CD4-positive, alpha-beta T cell (primary cell): ENCODE measurements at regions not wholly inside any gene's neighbourhood (a gene's known extent, or its start where the extent isn't known, plus 50 kb on each side); places are given as distances from the start of the nearest gene placed in this dataset.

Source experiments
- ATAC-seq: fragments of 200-7000 bp; cut with Tn5 transposase; one replicate; pipeline ENCODE4 v1.10.0; 2022; ENCODE audit warnings: mild to moderate bottlenecking; ENCODE audit not compliant: poor library complexity
- CTCF ChIA-PET: fragments of 350-600 bp; sonication (Branson Sonifier 250); formaldehyde crosslinking; loops from one replicate; lab custom pipeline; 2021; ENCODE audit warnings: antibody characterized with exemption, inconsistent platforms; lab: Charles Lee
- POLR2A ChIA-PET: fragments of 350-600 bp; sonication (Branson Sonifier 250); formaldehyde crosslinking; loops from one replicate; lab custom pipeline; 2021; ENCODE audit warnings: antibody characterized with exemption, inconsistent platforms; lab: Charles Lee
- DNase-seq, 14 experiments: peaks; one replicate each; pipeline ENCODE4 v3.0.0-alpha.2; 2013 to 2020; ENCODE audit warnings: mixed read lengths in 2 of 14
- H3K27ac ChIP-seq, 2 donors: one replicate each; pipeline versions ENCODE4 v1.5.1 to v1.7.0; 2013; ENCODE audit warnings: low read length in 2 of 2, low read depth in 1 of 2, mild to moderate bottlenecking in 1 of 2
- H3K27me3 ChIP-seq, 2 experiments: 1 replicate in 1 of 2; 2 replicates in 1 of 2; pipeline versions ENCODE4 v1.6.1 to v1.7.0; 2013; ENCODE audit warnings: low read length in 2 of 2, control low read depth in 1 of 2, mild to moderate bottlenecking in 1 of 2, moderate library complexity in 1 of 2; ENCODE audit not compliant: insufficient read depth in 2 of 2, control insufficient read depth in 1 of 2
- H3K36me3 ChIP-seq: one replicate; pipeline ENCODE4 v1.6.1; 2013; ENCODE audit warnings: low read length, control low read depth; ENCODE audit not compliant: insufficient read depth
- H3K4me1 ChIP-seq: one replicate; pipeline ENCODE4 v1.6.1; 2013; ENCODE audit warnings: low read length, control low read depth; ENCODE audit not compliant: insufficient read depth
- H3K4me3 ChIP-seq: one replicate; pipeline ENCODE4 v1.5.1; 2013; ENCODE audit warnings: mild to moderate bottlenecking, low read length, moderate library complexity
- H3K9me3 ChIP-seq, 2 experiments: 1 replicate in 1 of 2; 2 replicates in 1 of 2; pipeline versions ENCODE4 v1.6.1 to v1.7.0; 2013; ENCODE audit warnings: low read length in 2 of 2, mild to moderate bottlenecking in 2 of 2, control low read depth in 1 of 2, moderate library complexity in 1 of 2; ENCODE audit not compliant: control insufficient read depth in 1 of 2, insufficient read depth in 1 of 2
- H3K27ac Mint-ChIP-seq: one replicate; pipeline ENCODE4 v1.8.0; 2020; ENCODE audit warnings: mixed read lengths
- H3K27me3 Mint-ChIP-seq: one replicate; pipeline ENCODE4 v1.8.0; 2021; ENCODE audit warnings: mixed read lengths
- H3K36me3 Mint-ChIP-seq: one replicate; pipeline ENCODE4 v1.8.0; 2021; ENCODE audit warnings: low read depth, mixed read lengths
- H3K4me1 Mint-ChIP-seq: one replicate; pipeline ENCODE4 v1.8.0; 2021; ENCODE audit warnings: low read depth, mixed read lengths
- H3K4me3 Mint-ChIP-seq: one replicate; pipeline ENCODE4 v1.8.0; 2020; ENCODE audit warnings: mild to moderate bottlenecking, mixed read lengths
- H3K9me3 Mint-ChIP-seq: one replicate; pipeline ENCODE4 v1.8.0; 2020; ENCODE audit warnings: mixed read lengths
- CTCF ChIP-seq: fragments of 200-600 bp; IDR thresholded peaks from one replicate; pipeline ENCODE4 v1.8.0; 2022; ENCODE audit warnings: antibody characterized with exemption, mild to moderate bottlenecking
- intact Hi-C, 2 experiments: fragments of 100-400 bp; cut with DNase I in 1 of 2; cut with micrococcal nuclease in 1 of 2; formaldehyde crosslinking; loops; one replicate each; pipeline versions ENCODE4 v1.15.1 to v1.9.0; 2023 to 2025; cut with DNase I, micrococcal nuclease

DNA sequence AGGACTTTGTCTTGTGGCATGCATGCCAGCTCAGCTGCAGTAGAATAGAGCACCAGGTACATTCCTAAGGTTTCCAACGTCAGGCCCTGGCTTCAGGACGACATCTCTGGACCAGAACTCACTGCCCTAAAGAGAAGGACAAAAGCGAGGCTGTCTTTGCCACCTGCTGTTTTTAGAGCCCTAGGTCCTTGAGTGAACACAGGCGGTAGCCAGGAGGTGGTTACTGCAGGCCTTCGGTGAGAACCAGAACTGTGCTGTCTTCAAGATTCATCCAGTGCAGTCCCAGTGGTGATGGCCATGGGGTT, 288.9 kb upstream of the CDH18 start:
- POLR2A ChIA-PET = no interaction called here
- no peak for TF ChIP-seq CTCF
- Histone ChIP-seq H3K27ac (no peak overlapping the region), H3K4me3 (no peak overlapping the region), H3K4me1 (no peaks in the 10 kb centered on the region), H3K36me3 (no peaks in the 10 kb centered on the region), H3K27me3 (no peaks in the 10 kb centered on the region), H3K9me3 (peaks cover 5 to 15% of the 10 kb centered on the region in 2 experiments)
- intact Hi-C loops = no loop called here
- DNase-seq (no peak), ATAC-seq (no peak)
- Mint-ChIP-seq H3K4me1 (no peaks in the 10 kb centered on the region), H3K27me3 (no peaks in the 10 kb centered on the region), H3K27ac (no peak overlapping the region), H3K9me3 (peaks cover 10% of the 10 kb centered on the region), H3K36me3 (no peaks in the 10 kb centered on the region), H3K4me3 (no peak overlapping the region)
- CTCF ChIA-PET = no interaction called here

DNA sequence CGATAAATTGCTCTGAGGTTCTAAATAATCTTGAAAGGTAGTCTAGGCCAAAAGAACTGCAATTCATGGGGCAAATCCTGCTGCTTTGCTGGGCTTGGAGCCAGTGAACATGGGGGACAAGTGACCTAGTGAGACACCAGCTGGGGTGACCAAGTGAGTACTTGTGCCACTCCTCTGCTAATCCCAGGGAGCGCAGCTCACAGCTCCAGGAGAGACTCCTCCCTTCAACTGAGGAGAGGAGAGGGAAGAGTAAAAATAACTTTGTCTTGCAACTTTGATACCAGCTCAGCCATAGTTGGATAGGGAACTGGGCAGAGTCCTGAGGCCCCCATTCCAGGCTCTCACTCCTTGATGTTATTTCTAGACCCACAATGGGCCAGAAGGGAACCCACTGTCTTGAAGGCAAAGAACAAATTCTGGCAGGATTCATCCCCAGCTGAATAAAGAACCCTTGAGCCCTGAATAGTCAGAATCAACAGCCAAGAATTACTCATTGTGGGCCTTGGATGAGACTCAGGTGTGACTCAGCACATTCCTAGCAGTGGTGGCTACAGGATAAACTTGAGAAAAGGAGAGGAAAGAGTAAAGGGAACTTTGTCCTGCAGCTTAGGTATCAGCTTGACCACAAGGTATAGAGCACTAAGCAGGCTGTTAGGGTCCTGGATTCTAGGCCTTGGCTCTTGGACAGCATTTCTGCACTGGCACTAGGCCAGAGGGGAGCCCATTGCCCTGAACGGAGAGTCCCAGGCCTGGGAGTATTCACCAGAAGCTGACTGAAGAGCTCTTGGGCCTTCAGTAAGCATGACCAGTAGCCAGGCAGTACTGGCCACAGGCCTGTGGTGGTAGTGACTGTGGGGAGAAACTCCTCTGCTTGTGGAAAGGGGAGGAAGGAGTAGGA, 288.3 kb upstream of the CDH18 start:
- H3K36me3 ChIP-seq = no peaks in the 10 kb centered on the region
- no peak overlapping the region for H3K4me3 ChIP-seq
- H3K9me3 Mint-ChIP-seq = peaks cover 10% of the 10 kb centered on the region
- H3K27ac Mint-ChIP-seq = no peak overlapping the region
- no peak overlapping the region for H3K27ac ChIP-seq
- ChIA-PET CTCF (no interaction called here), POLR2A (no interaction called here)
- H3K9me3 ChIP-seq = peaks cover 5 to 15% of the 10 kb centered on the region in 2 experiments
- H3K4me3 Mint-ChIP-seq = no peak overlapping the region
- DNase-seq (no peak), ATAC-seq (no peak)
- H3K27me3 Mint-ChIP-seq = no peaks in the 10 kb centered on the region
- H3K36me3 Mint-ChIP-seq = no peaks in the 10 kb centered on the region
- TF ChIP-seq CTCF = no peak
- intact Hi-C loops = no loop called here
- no peaks in the 10 kb centered on the region for H3K4me1 ChIP-seq
- no peaks in the 10 kb centered on the region for H3K4me1 Mint-ChIP-seq
- no peaks in the 10 kb centered on the region for H3K27me3 ChIP-seq

DNA sequence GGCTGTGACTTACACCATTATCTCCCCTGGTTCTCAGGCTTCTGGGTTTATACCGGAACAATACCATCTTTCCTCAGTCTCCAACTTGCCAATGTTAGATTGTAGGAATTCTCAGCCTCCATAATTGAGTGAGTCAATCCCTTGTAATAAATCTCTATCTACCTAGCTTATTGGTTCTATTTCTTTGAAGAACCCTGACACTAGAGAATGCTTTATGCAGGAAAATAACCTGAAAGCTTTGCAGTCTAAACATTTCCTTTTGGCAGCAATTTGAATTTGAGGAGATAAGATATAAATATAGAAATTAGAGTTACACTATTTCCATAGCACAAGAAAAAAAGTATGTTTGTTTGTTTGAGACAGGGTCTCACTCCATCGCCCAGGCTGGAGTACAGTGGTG, 278.1 kb upstream of the CDH18 start:
- TF ChIP-seq CTCF = no peak

More for the DNA sequence above, 278.1 kb upstream of the CDH18 start:
- Mint-ChIP-seq H3K36me3 (no peaks in the 10 kb centered on the region), H3K9me3 (peaks cover 27% of the 10 kb centered on the region), H3K27me3 (no peaks in the 10 kb centered on the region), H3K4me3 (no peak overlapping the region), H3K27ac (no peak overlapping the region), H3K4me1 (no peaks in the 10 kb centered on the region)
- CTCF ChIA-PET = no interaction called here
- POLR2A ChIA-PET = no interaction called here
- Histone ChIP-seq H3K4me1 (no peaks in the 10 kb centered on the region), H3K36me3 (no peaks in the 10 kb centered on the region), H3K4me3 (no peak overlapping the region), H3K9me3 (peaks cover 0 to 8% of the 10 kb centered on the region in 2 experiments), H3K27me3 (no peaks in the 10 kb centered on the region), H3K27ac (no peak overlapping the region)
- ATAC-seq (no peak), DNase-seq (no peak)
- intact Hi-C loops = no loop called here
